ENCODE measurements at regions not wholly inside any gene's neighbourhood (a gene's known extent, or its start where the extent isn't known, plus 50 kb on each side); places are given as distances from the start of the nearest gene placed in this dataset.
"Not testable (repeated sequence)": the region's sequence is repeated elsewhere in the genome, so short reads cannot be mapped to it uniquely, and the experiment has no call there.

- no peak for DNase-seq (ENCODE audit: low spot score)
Observed at GRCh38 chr10:42987575-42987974, 89.3 kb upstream of the RET start.

GRCh38 chr10:42988069-42988468, 88.8 kb upstream of the RET start:
- no peak for DNase-seq (ENCODE audit: low spot score)

- no peak for DNase-seq (ENCODE audit: low spot score)
Observed at GRCh38 chr10:42988517-42989395, 88.1 kb upstream of the RET start.

- DNase-seq (ENCODE audit: low spot score), result no peak
Observed at GRCh38 chr10:42989481-42989921, 87.4 kb upstream of the RET start.

- DNase-seq (ENCODE audit: low spot score), result no peak
Observed at GRCh38 chr10:42990016-42990720, 86.7 kb upstream of the RET start.

- no peak for DNase-seq (ENCODE audit: low spot score)
Observed at GRCh38 chr10:42990721-42991441, 86.0 kb upstream of the RET start.

- DNase-seq (ENCODE audit: low spot score), result no peak
Observed at GRCh38 chr10:42991442-42992098, 85.3 kb upstream of the RET start.

- no peak for DNase-seq (ENCODE audit: low spot score)
Observed at GRCh38 chr10:42992156-42992956, 84.5 kb upstream of the RET start.

GRCh38 chr10:42992957-42993390, 83.9 kb upstream of the RET start:
- no peak for DNase-seq (ENCODE audit: low spot score)

GRCh38 chr10:42994909-42995308, 82.0 kb upstream of the RET start:
- not testable (repeated sequence) for DNase-seq (ENCODE audit: low spot score)

GRCh38 chr10:42995537-42995936, 81.3 kb upstream of the RET start:
- DNase-seq (ENCODE audit: low spot score), result no peak

GRCh38 chr10:42996588-42996987, 80.3 kb upstream of the RET start:
- no peak for DNase-seq (ENCODE audit: low spot score)

- no peak for DNase-seq (ENCODE audit: low spot score)
Observed at GRCh38 chr10:42997151-42997848, 79.6 kb upstream of the RET start.

GRCh38 chr10:42997849-42998165, 79.1 kb upstream of the RET start:
- no peak for DNase-seq (ENCODE audit: low spot score)

GRCh38 chr10:42998481-42999384, 78.1 kb upstream of the RET start:
- DNase-seq (ENCODE audit: low spot score), result no peak

GRCh38 chr10:42999385-43000020, 77.4 kb upstream of the RET start:
- no peak for DNase-seq (ENCODE audit: low spot score)

GRCh38 chr10:43000021-43000411, 76.9 kb upstream of the RET start:
- DNase-seq (ENCODE audit: low spot score), result no peak

GRCh38 chr10:43000651-43001426, 76.0 kb upstream of the RET start:
- DNase-seq (ENCODE audit: low spot score), result no peak

GRCh38 chr10:43001427-43001795, 75.5 kb upstream of the RET start:
- no peak for DNase-seq (ENCODE audit: low spot score)
